ENCODE measurements at regions not wholly inside any gene's neighbourhood (a gene's known extent, or its start where the extent isn't known, plus 50 kb on each side); places are given as distances from the start of the nearest gene placed in this dataset.

GRCh38 chr11:62026739-62027370 lies 59.4 kb upstream of the FTH1 start:
- no peak for DNase-seq

- DNase-seq: no peak
These were observed 58.2 kb upstream of the FTH1 start for GRCh38 chr11:62025487-62026105.

GRCh38 chr11:62024936-62025486 lies 57.6 kb upstream of the FTH1 start:
- DNase-seq: no peak

- DNase-seq: no peak
These were observed 54.8 kb upstream of the FTH1 start for GRCh38 chr11:62022211-62022610.

- no peak for DNase-seq
These were observed 53.2 kb upstream of the FTH1 start for GRCh38 chr11:62020661-62021060.

GRCh38 chr11:62018981-62019664 lies 51.7 kb upstream of the FTH1 start:
- no peak for DNase-seq

- no peak for DNase-seq
These were observed 50.6 kb upstream of the FTH1 start for GRCh38 chr11:62017878-62018655.
